Prostate gland (tissue), 2 donors: ENCODE measurements at regions not wholly inside any gene's neighbourhood (a gene's known extent, or its start where the extent isn't known, plus 50 kb on each side); places are given as distances from the start of the nearest gene placed in this dataset.

Source experiments
- CTCF ChIP-seq, 4 experiments: fragments of 200-600 bp in 2 of 4; fragments of 450-650 bp in 2 of 4; sonication (generic) in 2 of 4; IDR thresholded peaks; 1 replicate in 3 of 4; 2 replicates in 1 of 4; pipeline ENCODE4 v1.5.1; 2016 to 2019; ENCODE audit warnings: antibody characterized with exemption in 4 of 4, mild to moderate bottlenecking in 2 of 4, moderate library complexity in 2 of 4
- POLR2A ChIP-seq: fragments of 450-650 bp; IDR thresholded peaks from one replicate; pipeline ENCODE4 v1.6.1; 2016; ENCODE audit warnings: antibody characterized with exemption, mild to moderate bottlenecking

DNA sequence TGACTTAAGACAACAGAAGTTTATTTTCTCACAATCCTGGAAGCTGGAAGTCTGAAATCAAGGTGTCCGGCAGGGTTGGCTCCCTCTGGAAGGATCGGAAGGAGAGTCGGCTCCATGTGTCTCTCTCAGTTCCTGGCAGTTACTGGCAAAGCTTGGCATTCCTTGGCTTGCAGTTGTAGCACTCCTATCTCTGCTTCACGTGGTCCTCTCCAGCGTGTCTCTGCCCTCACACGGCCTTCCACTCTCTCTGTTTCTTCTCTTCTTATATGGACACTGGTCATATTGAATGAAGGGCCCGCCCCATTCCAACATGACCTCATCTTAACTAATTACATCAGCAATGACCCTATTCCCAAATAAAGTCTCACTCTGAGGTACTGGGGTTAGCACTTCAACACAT is 60.1 kb upstream of the TUNAR start:
- TF ChIP-seq CTCF (IDR thresholded peaks at IDR 0.05) (no peak), POLR2A (no peak)
